Endodermal cell (in vitro differentiated cells): ENCODE measurements at regions not wholly inside any gene's neighbourhood (a gene's known extent, or its start where the extent isn't known, plus 50 kb on each side); places are given as distances from the start of the nearest gene placed in this dataset.

Experiments used
- DNase-seq: peaks from one replicate; pipeline ENCODE4 v3.0.0-alpha.2; 2017
- H3K27ac ChIP-seq: 2 replicates; pipeline ENCODE4 v1.5.1; 2013; ENCODE audit warnings: mild to moderate bottlenecking, low read depth, low read length, moderate library complexity
- H3K27me3 ChIP-seq: 2 replicates; pipeline ENCODE4 v1.6.1; 2013; ENCODE audit warnings: mild to moderate bottlenecking, low read length, moderate library complexity; ENCODE audit not compliant: insufficient read depth, control insufficient read depth, poor library complexity, severe bottlenecking
- H3K36me3 ChIP-seq: 2 replicates; pipeline ENCODE4 v1.7.0; 2013; ENCODE audit warnings: mild to moderate bottlenecking, low read length, moderate library complexity; ENCODE audit not compliant: control insufficient read depth, insufficient read depth
- H3K4me1 ChIP-seq: one replicate; pipeline ENCODE4 v1.7.0; 2013; ENCODE audit warnings: low read length; ENCODE audit not compliant: control insufficient read depth, insufficient read depth
- H3K4me3 ChIP-seq: 2 replicates; pipeline ENCODE4 v1.5.1; 2013; ENCODE audit warnings: mild to moderate bottlenecking, low read length, moderate library complexity
- H3K9ac ChIP-seq: 2 replicates; pipeline ENCODE4 v1.6.1; 2013; ENCODE audit warnings: mild to moderate bottlenecking, low read length, moderate library complexity; ENCODE audit not compliant: poor library complexity, severe bottlenecking; ENCODE audit errors: extremely low read depth
- H3K9me3 ChIP-seq: 2 replicates; pipeline ENCODE4 v1.6.1; 2013; ENCODE audit warnings: mild to moderate bottlenecking, low read length, moderate library complexity; ENCODE audit not compliant: control insufficient read depth
- H3K27ac Mint-ChIP-seq: 2 replicates; pipeline ENCODE4 v1.8.0; 2020; ENCODE audit warnings: mixed read lengths
- H3K27me3 Mint-ChIP-seq: 2 replicates; pipeline ENCODE4 v1.8.0; 2021; ENCODE audit warnings: mild to moderate bottlenecking, mixed read lengths; ENCODE audit not compliant: insufficient read depth
- H3K36me3 Mint-ChIP-seq: 2 replicates; pipeline ENCODE4 v1.8.0; 2020; ENCODE audit warnings: low read depth, mixed read lengths
- H3K4me1 Mint-ChIP-seq: 2 replicates; pipeline ENCODE4 v1.8.0; 2020; ENCODE audit warnings: mixed read lengths
- H3K4me3 Mint-ChIP-seq: 2 replicates; pipeline ENCODE4 v1.8.0; 2020; ENCODE audit warnings: mild to moderate bottlenecking, moderate library complexity, mixed read lengths
- H3K9me3 Mint-ChIP-seq: 2 replicates; pipeline ENCODE4 v1.8.0; 2020; ENCODE audit warnings: mild to moderate bottlenecking, mixed read lengths
- CTCF ChIP-seq: fragments of 200-600 bp; sonication (generic); conservative IDR thresholded peaks from 2 replicates; pipeline ENCODE4 v1.5.0; 2021; ENCODE audit warnings: antibody characterized with exemption, mild to moderate bottlenecking
- WGBS, 2 experiments: methylation state at CpG; one replicate each; pipeline versions ENCODE4 v1.1.5 to v1.1.7; 2013; ENCODE audit warnings: missing lambda C conversion rate in 2 of 2, mixed read lengths in 1 of 2; ENCODE audit not compliant: insufficient coverage in 1 of 2, insufficient read length in 1 of 2; 5-methylcytosine and 5-hydroxymethylcytosine counted together

GRCh38 chrX:124242131-124242530 is 90.3 kb upstream of the TEX13D start:
- Histone ChIP-seq H3K9me3 (no peaks in the 10 kb centered on the region), H3K9ac (no peak overlapping the region), H3K4me1 (no peaks in the 10 kb centered on the region), H3K4me3 (no peak overlapping the region), H3K27me3 (no peaks in the 10 kb centered on the region), H3K27ac (no peak overlapping the region), H3K36me3 (no peaks in the 10 kb centered on the region)
- Mint-ChIP-seq H3K4me3 (no peak overlapping the region), H3K4me1 (no peaks in the 10 kb centered on the region), H3K9me3 (no peaks in the 10 kb centered on the region), H3K27me3 (peaks cover 10% of the 10 kb centered on the region), H3K27ac (no peak overlapping the region), H3K36me3 (no peaks in the 10 kb centered on the region)
- no peak for TF ChIP-seq CTCF
- DNase-seq: no peak
- WGBS, 2 experiments: 65 to 94% methylated on average over 4 to 5 of the region's 5 CpGs

GRCh38 chrX:124249345-124249744 is 83.1 kb upstream of the TEX13D start:
- no peak for TF ChIP-seq CTCF
- WGBS, 2 experiments: 80% methylated on average over 1 of the region's 1 CpG; no CpG with 5 or more reads in 1 of the 2 experiments
- H3K4me3 Mint-ChIP-seq: no peak overlapping the region

GRCh38 chrX:124250835-124251437 is 81.5 kb upstream of the TEX13D start:
- no peak overlapping the region for H3K4me3 Mint-ChIP-seq
- Histone ChIP-seq H3K27me3 (no peaks in the 10 kb centered on the region), H3K27ac (no peak overlapping the region), H3K36me3 (no peaks in the 10 kb centered on the region), H3K4me1 (no peaks in the 10 kb centered on the region), H3K9me3 (no peaks in the 10 kb centered on the region), H3K9ac (no peak overlapping the region), H3K4me3 (no peak overlapping the region)
- H3K36me3 Mint-ChIP-seq: no peaks in the 10 kb centered on the region
- no peaks in the 10 kb centered on the region for H3K27me3 Mint-ChIP-seq
- H3K9me3 Mint-ChIP-seq: peaks cover 2% of the 10 kb centered on the region
- TF ChIP-seq CTCF: no peak
- H3K4me1 Mint-ChIP-seq: no peaks in the 10 kb centered on the region
- H3K27ac Mint-ChIP-seq: no peak overlapping the region
- DNase-seq: no peak

More at GRCh38 chrX:124249345-124249744, 83.1 kb upstream of the TEX13D start:
- H3K9me3 ChIP-seq: no peaks in the 10 kb centered on the region
- H3K9ac ChIP-seq: no peak overlapping the region
- DNase-seq: no peak
- no peak overlapping the region for H3K4me3 ChIP-seq
- H3K27ac ChIP-seq: no peak overlapping the region
- H3K27me3 ChIP-seq: no peaks in the 10 kb centered on the region
- H3K36me3 ChIP-seq: no peaks in the 10 kb centered on the region
- Mint-ChIP-seq H3K9me3 (peaks cover 2% of the 10 kb centered on the region), H3K27ac (no peak overlapping the region), H3K4me1 (no peaks in the 10 kb centered on the region), H3K27me3 (no peaks in the 10 kb centered on the region), H3K36me3 (no peaks in the 10 kb centered on the region)
- H3K4me1 ChIP-seq: no peaks in the 10 kb centered on the region
